Hindlimb muscle (tissue), 1 donor: ENCODE measurements at regions not wholly inside any gene's neighbourhood (a gene's known extent, or its start where the extent isn't known, plus 50 kb on each side); places are given as distances from the start of the nearest gene placed in this dataset.
"Not testable (repeated sequence)": the region's sequence is repeated elsewhere in the genome, so short reads cannot be mapped to it uniquely, and the experiment has no call there.

Source experiments
- DNase-seq: peaks from one replicate; pipeline ENCODE4 v3.0.0-alpha.2; 2013

DNA sequence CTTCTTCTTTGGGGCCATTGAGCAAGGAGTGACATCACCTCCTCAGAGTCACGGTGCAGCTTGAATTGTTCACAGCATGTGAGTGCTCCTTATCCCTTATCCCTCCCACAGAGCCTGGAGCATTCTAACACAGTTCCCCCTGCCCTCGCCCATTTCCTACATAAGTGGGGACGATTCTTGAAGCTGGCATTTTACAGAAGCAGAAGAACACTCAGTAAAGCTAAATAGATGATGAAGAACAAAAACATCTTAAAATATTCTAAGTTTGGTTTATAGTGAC, 135.8 kb upstream of the APCDD1 start:
- DNase-seq: no peak

DNA sequence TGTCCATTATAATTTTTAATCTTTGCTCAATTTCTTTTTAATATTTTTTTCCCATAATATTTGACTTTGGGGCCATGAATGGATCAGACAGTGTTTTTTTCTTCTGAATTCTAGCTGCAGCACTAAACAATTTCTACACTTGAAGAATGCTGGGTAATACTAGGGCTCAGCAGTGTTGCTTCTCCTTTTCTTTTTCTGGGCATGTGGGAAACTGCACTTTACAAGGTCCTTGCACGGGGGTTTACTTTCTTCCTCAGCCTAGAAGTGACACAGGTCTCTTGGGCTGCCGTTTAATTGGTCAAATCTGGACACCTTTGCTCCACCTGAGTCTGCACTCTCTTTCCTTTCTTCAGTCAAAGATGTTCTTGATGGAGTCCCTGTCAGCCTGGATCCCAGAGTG, 135.4 kb upstream of the APCDD1 start:
- no peak for DNase-seq

DNA sequence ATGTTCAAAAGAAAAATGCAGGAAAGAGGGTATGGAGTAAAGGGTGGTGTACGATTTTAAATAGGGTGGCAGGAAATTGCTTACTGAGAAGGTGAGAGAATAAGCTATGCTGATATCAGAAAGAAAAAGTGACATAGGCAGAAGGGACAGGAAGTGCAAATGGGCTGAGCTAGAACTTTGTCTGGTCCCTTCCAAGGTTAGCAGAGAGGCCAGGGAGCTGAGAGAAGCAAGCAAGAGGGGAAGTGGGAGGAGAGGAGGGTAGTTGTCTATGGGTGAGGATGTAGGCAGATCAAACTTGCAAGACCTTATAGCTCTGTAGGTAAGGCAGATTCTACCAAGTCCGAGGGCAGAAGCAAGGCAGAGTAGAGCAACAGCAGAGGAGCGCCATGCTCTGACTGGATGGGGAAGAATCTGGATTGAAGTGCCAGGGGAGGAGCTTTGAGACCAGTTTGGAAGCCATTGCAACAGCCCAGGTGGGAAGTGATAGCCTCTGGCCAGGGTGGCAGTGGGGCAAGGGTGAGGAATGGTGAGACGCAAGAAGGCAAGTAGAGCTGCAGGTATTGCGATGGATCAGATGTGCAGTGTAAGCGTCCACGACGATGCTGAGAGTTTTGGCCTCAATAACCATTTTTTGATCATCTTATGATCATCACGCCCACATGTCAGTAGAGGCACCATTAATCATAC, 134.4 kb upstream of the APCDD1 start:
- no peak for DNase-seq

DNA sequence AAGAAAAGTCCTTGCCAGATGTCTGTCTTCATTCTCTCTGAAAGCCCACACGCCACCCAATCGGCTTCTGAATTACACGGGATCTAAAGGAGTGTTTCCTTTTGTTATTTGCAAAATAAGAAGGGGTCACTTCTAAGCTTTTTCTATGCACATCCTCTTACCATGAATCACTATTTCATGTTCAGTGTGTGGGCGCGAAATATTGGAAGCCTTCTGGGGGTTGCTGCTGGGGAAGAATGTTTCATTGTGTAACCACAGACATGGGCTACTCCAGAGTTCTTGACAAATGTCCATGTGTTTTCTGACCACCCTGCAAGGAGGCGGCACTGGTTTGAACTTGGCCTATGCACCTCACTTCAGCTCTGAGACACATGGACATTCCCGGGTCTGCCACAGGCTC, 133.6 kb upstream of the APCDD1 start:
- DNase-seq: no peak

DNA sequence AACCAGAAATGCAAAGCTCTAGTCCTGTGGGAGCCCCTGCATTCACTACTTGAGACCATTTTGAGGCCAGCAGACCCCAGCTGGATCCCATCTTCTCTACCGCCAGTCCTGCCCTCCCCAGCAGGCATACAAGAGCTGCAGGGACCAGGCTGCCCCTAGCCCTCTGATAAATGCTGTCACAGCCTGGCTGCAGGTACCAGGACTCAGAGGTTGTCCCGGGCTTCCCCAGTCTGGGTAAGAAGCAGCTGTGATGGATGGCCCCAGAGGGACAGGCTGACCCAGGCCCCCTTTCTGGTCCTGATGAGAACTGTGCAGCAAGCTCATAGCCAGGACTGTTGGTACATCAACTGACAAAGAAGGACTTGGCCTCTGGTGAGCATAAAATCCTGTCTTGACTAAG, 132.9 kb upstream of the APCDD1 start:
- DNase-seq: no peak

DNA sequence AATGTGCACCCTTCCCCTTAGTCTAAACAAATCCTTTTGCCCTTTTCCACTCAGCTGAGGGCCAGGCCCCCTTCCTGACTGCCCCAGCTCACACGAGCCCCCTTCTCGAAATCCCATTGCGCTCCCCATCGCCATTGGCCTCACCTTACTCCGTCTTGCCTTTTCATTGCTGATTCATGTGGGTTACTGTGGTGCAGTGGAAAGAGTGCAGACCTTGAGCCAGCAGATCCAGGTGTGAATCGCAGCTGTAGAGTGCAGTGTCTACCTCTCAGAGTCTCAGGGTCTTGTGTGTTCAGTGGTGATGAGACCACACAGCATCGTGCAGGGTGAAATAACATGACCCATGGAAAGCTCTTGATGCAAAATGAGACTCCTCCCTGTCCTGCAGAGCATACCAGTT, 132.4 kb upstream of the APCDD1 start:
- no peak for DNase-seq

DNA sequence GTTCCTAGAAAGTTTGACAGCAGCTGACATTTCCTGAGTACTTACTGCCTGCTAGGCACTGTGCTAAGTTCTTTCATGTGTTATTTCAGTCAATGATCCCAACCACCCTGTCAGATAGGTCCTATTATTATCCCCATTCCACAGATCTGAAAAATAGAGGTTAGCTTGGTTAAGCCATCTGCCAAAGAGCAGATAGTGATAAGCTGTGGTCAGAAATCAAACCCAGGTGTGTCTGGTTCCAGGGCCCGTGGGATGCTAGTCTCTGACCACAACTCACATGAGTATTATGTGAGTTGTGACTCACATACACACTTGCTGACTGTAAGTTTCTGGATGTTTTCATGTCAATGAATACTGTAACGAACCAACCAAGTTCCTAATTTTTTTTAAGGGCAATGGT, 132.0 kb upstream of the APCDD1 start:
- no peak for DNase-seq

DNA sequence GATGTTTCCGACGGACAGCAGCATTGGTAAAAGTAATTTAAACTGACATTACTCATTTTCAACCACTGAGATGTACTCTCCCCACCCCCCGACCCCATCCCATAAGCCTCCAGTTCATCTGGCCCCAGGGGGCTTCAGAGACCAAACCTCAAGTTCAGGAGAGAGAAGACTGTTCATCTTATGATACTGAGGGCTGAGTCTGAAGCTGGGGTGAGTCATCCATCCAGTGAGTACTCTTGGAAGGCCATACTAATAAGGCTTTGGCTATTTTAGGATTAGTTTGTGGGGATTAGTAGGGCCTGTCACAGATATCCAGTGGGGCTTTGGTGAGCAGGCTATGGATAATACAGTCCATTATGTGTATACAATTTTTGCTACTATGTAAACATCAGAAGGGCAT, 125.3 kb upstream of the APCDD1 start:
- DNase-seq: no peak

DNA sequence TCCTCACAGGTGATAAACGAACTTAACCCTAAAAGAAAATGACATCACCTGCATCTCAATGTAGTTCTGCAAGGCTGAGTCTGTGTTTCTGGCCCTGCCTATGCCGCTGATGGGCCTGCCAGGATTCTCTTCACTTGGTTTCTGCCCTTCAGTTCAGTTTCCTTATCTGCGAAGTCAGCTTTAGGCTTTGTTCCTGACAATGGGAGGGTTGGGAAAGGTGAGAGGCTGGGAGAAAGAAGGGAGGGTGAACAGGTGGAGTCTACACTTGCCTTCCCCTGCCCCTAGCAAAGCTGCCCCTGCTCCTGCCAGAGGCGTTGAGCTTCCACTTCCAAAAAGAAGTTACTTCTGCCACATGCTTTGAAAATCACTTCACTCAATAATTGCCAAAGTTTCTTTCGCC, 124.0 kb upstream of the APCDD1 start:
- DNase-seq: no peak

DNA sequence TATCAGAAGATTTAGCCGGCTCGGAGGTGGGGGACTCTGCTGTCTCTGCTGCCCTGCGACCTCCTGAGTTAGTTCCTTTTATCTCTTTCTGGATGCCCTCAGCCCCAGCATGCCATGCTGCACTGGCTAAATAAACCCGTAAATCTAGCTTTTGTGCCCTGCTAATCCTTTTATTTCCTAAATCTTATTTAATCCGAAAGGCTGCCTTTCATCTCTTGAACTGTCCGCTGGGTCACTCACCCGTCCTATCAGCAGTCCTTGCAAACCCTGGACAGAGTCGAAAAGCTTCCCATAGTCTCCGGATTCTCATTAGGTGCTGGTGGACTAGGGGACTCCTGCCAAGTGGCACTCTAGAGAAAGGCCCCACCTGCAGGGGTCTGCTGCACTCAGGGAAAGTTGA, 122.0 kb upstream of the APCDD1 start:
- no peak for DNase-seq

DNA sequence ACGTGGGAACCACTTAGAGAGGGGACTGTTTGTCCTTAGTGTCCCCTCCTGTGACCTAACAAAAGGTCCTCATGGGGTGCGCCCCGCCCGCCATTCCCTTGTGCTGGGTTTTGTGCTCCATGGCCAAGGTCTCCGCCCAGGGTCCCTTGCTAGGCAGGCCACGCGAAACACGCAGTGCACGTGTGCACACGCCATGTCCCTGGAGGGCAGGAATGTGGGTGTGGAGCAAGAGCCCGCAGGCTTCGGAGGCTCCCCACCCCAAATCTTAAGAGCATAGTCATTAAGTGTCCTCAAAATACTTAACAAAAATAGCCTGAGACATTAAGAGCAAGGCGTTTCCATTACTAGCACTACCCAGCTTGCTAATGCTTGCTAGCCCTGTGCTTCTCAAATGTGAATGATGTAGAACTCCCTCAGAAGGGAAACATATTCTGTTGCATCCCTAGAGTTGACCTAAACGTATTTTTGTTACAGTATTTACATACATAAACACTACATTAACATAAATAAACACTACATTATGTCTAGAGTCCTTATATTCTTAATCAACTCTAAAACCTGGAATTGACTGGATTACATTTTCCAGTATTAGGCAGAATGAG, 117.6 kb upstream of the APCDD1 start:
- no peak for DNase-seq

DNA sequence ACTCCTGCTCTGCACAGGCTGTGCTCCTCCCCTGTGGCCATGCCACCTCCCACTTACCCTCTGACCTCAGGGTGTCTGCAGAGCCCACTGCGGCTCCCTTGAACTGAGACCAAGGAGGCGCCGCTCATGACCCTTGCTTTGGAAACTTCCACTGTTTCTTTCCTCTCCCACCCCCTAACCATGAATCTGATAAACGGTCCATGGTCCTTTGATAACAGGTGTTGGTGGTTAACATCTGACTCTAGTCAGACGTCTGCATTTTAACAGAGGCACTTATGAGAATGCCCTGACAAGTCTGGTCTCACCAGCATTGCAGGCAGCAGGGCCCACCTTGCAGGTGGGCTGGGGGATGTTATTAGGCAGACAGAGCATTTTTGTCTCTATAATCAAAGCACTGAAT, 113.6 kb upstream of the APCDD1 start:
- no peak for DNase-seq

DNA sequence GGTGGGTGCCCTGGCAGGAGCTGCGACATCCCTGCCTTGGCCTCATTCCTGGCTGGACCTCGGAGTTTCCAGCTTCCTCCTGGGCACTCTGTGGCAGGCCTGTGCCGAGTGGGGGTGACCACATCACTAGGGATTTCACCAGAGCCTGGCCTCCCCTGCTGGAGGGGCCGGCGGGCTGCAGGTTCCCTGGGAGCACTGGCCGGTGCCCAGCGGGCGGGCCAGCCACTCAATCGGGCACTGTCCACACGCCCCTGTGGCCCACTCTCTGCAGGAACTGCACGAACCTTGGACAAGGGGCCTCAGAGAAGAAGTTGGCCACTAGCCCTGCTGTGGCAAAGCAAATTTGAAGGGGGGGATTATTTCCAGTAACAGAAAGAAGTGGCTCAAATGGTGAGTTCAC, 110.7 kb upstream of the APCDD1 start:
- no peak for DNase-seq

DNA sequence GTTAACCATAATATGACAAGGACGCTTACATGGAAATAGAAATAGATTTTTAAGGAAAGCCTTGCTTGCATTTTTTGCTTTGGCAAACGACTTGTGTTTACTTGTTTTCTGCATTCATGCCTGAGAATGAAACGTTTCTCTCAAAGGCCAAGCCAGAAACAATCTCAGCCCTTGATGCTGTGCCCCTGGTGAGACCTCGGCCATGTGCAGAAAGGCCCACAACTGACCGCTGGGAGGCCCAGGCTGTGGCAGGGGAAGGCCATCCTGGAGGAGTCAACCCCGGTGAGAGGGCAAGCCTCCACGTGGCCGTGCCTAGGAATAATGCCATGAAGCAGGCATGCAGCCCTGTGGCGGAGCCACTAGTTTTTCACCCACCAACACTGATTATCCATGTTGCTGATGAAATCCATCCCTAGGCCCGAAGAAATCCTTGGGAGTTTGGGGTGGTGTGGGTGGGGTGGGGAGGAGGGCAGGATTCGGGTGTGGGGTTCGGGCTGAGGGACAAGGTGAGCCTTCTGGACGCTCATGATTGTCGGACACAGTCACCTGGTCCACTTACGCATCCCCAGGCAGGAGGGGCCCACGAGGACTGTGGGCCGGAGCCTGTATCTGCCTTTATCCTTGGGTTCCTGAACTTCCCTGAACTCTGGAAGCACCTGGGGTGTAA, 107.6 kb upstream of the APCDD1 start:
- no peak for DNase-seq

DNA sequence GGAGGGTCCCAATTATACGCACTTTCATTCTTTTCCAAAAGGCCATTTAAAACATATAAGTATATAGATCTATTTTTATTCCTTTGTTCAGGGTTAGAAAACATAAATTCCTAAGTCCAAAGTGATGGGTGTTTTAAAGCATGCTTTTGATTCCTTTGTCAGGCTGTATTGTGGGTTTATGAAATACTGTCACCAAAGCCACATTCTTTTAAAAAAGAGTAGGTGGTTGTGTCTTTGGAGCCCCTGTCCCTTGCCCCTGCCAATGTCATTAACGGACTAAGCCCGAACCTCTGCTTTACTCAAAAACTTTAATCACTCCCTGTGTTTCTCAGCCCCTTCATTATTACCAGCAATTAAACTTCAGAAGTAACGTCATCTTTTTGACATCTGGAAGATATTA, 104.9 kb upstream of the APCDD1 start:
- DNase-seq: no peak

DNA sequence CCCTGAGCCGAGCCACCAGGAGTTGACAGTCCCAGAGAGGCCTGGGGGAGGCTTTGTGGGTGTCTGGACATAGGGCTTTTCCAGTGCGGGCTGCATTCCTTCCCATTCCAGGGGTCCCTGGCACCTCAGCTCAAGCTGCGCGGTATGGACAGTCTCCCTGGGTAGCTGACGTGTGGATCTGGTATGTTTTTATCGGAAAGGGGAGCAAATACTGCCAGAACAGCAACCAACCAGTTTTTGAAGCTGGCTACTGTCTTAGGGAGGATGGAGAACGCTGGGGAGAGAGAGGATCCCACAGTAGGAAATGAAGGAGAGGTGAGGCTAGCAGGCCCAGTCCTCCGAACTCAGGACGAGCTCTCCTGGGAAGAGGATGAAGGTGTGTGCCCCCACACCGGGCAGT, 103.8 kb upstream of the APCDD1 start:
- DNase-seq: no peak

DNA sequence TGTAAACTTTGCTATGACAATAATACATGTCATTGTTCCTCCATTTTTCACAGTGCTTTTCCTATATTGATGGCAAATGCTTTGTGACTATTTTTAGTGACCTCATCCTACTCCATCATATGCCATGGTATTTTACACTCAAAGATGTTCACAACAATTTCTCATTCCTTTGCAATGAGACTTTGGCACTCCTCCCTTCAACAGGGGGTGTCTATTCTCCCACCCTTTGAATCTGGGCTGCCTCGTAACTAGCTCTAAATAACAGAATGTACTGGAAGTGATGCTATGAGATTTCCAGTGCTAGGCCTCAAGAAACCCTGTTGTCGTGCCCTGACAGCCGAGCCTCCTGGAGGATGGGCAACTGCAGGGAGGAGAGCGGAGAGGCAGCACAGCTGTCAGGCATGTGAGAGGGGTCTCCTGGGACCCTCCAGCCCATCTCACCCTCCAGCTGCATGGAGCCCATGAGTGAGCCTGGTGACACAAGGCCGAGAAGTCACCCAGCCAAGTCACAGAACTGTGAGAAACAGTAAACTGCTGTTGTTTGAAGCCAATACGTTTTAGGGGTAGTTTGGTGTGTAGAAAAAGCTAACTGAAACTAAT, 103.1 kb upstream of the APCDD1 start:
- no peak for DNase-seq

DNA sequence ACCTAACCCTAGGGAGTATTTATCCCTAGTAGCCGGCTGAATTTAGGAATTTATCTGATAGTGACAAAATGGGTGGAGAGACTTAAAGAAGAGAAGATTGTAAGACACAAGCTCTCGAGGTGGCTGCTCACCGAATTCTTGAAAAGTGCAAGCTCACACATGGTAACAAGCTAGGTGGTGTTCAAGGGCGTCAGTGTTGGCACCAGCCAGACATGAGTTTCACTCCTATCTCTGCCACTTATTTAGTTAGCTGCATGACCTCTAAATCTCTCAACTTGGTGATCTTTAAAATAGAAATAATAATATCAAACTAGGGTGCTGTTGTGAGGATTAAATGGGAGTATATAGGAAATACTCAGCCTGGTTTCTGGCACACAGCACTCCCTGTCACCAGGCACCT, 102.6 kb upstream of the APCDD1 start:
- no peak for DNase-seq

DNA sequence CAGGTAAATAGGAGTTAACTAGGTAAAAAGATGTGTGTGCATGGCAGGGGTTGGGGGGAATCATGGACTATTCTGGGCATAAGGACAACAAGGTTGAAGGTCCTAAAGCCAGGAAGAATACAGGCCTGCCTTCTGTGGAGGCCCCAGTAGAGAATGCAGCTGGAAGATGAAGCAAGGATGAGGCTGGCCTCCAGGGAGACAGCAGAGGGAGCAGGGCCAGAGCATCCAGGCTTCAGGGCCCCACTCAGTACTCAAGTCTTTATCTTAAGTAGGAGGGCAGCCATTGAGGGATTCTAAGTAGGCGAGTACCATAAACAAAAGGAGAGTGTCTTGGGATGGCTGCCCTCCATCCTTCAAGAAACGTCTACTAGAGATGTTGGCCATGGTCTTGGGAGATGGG, 101.8 kb upstream of the APCDD1 start:
- no peak for DNase-seq

DNA sequence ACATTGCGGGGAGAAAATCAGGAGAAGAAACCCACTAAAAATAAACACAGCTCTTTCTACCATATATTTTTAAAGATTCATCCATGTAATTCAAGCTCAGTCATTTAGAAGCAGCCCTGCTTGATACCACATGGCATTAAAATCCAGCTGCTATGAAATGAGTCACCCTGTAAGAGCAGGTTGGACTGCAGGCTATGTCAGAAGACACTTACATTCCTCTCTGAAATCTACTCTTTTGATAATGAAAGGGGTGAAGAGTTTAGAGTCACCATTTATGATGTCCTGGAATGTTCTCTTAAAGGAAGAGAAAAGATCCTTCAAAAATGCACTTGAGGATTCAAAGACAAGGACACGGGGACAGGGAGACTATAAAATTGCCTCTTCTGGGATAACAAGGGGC, 100.6 kb upstream of the APCDD1 start:
- no peak for DNase-seq

DNA sequence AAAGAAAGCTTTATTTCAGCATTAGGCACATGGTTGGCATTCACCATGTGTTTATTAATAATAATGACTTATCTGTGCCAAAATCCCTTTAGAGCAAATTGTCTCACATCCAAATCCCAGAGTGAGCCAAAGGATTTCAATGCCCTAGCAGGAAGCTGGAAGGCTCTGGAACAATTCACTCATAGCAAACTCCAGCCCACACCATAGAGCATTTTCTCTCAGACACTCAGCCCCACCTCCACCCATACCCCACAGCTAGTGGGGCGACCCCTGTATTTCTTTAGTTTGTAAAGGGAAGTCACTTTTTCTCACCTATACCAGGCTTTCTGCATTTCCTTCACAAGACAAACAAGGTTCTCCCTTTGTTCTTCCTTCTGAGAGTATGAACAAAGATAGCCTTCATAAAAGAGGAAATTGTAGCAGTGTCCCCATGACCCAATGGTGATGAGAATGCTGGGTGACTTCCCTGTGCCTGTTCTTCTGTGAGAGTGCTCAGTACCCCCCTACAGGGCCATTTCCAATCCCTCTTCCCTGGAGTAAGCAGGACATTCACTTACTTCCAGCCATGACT, 100.1 kb upstream of the APCDD1 start:
- no peak for DNase-seq

DNA sequence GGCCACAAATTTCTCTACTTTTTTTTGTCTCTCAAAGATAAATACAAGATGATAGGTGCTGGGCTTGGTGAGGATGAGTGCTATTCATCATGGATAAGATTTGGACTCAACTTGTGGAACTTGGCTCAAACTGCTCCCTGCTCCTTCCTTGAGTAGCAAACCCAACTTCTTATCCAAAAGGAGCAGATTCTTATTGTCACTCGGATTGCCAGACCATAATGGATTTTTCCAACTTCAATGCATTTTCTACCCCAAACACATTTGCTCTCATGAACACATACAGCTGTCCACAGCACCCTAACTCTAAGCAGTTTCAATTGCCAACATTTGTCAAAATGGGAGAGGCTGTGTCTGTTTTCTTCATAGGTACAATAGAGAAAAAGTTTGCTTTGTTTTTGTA, 99.5 kb upstream of the APCDD1 start:
- no peak for DNase-seq

DNA sequence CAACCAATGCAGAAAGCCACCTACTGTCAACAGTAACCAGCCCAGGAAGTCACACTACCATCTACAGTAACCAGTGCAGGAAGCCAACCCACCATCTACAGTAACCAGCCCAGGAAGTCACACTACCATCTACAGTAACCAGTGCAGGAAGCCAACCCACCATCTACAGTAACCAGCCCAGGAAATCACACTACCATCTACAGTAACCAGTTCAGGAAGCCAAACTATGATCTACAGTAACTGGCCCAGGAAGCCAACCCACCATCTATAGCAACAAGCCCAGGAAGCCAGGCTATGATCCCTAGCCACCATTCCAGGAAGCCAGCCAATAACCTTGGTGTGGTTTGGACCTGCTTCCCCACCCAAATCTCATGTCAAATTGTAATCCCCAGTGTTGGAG, 97.4 kb upstream of the APCDD1 start:
- DNase-seq: not testable (repeated sequence)

DNA sequence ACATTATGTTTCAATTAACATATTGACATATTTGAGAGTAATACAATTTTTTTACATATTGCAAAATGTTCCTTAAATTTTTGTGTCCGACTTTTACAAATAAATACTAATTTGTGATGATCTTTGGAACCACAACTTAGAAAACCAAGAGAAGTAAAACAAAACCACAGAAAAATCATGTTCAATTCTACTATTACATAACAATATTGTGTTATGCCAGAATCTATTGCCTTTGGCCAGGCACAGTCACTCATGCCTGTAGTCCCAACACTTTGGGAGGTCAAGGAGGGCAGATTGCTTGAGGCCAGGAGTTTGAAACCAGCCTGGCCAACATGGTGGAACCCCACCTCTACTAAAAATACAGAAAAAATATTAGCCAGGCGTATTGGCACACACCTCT, 92.8 kb upstream of the APCDD1 start:
- DNase-seq: no peak
